Hematopoietic multipotent progenitor cell treated with erythropoietin and hydrocortisone succinate and interleukin-3 and kit ligand, for 6 days (in vitro differentiated cells): ENCODE measurements at regions not wholly inside any gene's neighbourhood (a gene's known extent, or its start where the extent isn't known, plus 50 kb on each side); places are given as distances from the start of the nearest gene placed in this dataset.
A peak's percentile ranks its signal among the peaks of the same experiment; 100 is the strongest.

Source experiments
- DNase-seq: peaks from one replicate; pipeline ENCODE4 v3.0.0-alpha.2; 2015

DNA sequence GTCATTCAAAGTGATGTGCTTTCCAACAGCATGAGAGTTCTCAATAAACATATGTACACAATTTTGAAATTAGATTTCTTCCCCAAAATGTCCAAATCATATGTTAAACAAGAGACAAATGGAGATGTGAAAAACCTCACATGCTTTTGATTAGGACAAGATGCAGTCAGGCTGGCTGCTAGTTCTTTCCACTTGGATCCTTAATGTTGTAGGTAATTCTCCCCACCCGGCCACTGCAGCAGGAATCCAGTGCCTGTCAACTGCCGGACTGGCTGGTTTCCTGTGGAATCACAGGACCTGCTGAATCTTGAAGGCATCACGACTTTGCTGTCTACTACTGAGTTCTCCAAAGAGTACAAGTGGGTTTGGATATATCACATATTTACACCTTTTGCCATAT is 138.6 kb upstream of the AKR1E2 start:
- no peak for DNase-seq

DNA sequence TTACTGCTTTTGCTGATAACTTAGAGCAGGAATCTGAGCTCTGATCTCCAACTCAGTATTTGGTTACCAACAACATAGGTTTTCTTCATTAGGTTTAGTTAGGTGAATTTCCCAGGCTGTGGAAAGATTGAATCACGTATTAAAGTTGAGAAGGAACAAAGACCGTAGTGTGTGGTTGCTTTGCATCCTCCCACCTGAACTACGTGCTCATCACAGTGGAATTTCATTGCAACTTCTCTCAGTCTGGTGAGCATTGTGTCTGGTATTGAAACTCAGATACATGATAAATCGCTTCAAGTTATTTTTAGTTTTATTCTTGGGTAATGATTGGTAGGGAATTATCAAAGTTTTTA is 139.4 kb upstream of the AKR1E2 start:
- no peak for DNase-seq

DNA sequence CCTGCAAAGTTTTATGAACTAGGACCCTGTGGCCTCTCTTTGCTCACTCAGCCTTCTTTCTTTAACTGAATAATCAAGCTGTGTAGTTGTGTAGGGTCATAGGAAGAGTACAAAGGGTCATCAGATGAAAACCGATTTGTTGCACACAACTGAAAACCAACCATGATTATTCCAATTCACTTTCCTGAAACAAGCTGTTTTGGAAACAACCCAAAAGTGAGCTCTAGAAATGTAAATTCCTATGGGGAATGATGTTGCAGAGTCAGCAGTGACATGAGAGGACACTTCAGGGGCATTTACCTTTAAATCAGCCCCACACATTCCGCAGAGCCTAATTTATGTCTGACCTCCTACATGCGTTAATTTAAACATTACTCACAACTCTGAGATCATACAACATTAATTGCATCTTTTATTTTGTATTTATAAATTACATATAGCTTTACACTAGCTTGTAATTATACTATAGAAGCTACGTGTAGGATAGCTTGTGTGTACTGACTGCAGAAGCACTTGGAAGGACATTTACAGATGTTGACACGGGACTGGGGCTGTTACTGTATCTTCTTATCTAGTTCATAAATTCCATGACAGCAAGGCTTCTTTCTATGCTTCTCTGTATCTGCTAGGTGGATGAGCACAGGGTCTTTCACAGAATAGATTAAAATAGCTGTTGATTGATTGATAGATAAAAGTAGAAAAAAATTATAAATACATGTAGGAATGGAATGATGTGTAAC is 139.9 kb upstream of the AKR1E2 start:
- DNase-seq: no peak

DNA sequence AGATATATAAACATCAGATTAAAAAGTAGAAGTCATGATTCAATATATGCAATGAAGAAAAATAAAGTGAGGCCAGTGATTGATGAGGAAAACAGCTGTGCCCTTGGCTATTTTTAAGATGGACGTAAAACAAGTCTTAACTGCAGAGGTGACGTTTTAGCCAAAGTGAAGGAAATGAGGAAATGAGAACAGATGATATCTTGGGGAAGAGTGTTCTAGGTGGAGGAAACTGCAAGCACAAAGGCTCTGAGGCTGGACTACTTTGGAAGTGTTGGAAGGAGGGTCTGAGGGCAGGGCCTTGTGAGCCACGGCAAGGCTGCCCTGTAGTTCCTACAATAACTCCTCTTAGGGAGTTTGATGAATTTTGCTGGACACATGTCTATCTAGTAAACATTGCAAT is 140.5 kb upstream of the AKR1E2 start:
- DNase-seq: no peak

DNA sequence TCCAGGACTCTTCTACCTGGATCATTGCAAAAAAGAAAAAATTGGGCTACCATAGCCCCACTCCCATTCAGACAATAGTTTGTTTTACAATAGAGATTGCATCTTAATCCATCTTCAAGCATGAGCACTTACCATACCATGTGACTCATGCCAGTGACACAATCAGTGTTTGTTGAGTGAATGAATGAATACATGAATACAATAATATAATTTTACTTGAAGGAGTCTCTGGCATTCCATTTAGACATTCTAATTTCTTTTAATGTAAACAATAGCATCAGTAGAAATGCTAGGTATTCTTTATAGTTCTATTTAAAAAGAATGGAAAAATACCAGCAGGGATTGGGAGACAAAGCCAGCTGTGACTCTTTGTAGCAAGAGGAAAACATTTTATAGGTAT is 141.6 kb upstream of the AKR1E2 start:
- no peak for DNase-seq

DNA sequence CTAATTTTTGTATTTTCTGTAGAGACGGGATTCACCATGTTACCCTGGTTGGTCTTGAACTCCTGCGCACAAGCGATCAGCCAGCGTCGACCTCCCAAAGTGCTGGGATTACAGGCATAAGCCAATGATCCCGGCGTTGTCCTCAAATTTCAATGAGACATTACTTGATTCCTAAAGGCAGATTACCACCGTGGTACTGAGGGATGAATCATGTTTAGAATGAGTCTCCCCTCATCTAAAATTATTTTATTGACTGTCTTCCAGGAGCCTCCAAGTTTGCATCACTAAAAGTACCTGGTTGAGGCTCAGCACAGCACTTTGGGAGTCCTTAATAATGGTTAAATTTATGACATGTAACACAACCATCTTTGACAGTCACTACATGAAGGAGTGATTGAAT is 142.2 kb upstream of the AKR1E2 start:
- DNase-seq: no peak

DNA sequence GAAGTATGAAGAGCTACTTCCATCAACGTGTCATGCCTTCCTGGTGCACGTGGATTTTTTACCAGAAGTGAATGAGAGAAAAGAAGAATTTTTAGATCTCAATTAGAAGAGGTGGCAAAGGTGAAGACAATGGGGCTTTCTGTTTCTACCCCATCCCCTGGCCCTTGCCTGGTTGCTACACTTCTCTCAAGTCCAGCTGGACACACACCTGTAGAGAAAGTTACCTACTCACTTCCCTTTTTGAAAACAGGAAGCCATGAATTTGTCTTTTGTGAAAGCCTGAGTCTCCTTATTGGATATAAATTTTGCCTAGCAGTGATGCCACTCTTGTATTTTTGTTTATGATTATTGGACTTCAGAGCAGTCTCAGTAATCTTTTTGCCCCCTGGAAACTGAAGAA is 142.9 kb upstream of the AKR1E2 start:
- DNase-seq: no peak

DNA sequence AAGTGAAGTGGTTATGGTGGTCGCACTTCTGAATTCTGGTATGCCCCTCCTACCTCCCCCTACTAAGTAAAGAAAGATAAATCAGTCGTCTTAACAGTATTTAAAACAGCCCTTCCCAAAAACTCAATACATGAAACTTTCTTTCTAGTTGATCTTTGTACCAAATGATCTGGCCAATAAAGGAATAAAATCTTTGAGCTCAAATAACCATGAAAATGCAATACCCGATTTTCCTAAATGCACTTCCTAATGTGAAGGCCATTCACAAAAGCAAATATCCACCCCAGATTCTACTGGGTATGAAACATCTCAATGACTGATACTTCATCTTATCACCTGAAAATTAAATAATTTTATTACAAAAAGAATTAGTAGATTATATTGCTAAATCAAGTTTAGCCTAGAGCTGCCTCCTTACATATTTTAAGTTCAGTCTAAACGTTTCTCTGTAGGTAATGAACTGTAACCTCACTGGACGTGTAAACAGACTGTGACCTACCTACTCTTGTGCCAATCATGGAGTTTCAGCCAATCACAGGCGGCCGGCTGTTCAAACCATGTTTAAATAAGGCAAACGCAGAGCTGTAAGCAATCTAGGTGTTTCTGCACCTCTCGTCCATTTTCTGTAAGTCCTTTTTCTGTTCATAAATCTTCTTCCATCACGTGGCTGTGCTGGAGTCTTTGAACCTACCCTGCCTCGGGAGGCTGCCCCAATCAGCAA is 146.9 kb upstream of the AKR1E2 start:
- no peak for DNase-seq

DNA sequence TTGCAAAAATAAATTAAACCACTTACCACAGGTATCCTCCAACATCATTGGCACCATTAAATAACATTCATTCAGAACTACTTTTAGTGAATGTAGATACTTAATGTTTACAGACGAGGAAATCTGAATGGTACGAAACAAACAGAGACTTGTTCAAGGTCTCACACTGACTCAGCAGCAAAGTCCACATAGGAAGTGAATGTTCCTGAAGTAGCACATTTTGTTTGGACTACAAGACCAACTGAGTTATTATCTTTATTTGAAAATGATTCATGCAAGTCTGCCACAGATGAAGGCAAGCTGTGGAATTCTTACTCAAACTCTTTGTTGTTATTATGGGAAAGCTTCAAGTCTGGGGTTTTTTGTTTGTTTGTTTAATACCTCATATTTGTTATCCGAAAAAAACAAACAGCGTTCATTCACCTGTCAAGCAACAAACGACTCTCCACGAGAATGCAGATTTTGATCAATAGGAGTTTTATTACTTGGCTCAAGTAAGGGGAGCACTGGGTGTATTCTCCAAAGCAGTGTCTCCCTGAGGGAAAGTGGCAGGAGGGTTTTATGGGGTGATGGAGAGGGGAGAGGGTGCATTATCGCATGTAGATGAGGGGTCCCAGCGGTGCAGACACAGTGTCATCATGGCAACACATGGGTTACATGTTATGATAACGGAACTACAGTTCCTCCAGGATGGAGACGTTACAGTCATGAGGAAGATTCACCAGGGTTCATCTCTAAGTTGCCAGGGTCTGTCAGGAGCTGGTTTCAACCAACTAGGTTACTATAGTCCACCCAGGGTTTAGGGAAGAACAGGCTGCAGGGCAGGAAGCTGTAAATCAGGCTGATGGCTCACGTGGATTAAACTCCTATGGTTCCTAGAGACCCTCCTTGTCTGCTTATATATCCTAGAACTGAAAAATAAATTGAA is 147.7 kb upstream of the AKR1E2 start:
- no peak for DNase-seq

DNA sequence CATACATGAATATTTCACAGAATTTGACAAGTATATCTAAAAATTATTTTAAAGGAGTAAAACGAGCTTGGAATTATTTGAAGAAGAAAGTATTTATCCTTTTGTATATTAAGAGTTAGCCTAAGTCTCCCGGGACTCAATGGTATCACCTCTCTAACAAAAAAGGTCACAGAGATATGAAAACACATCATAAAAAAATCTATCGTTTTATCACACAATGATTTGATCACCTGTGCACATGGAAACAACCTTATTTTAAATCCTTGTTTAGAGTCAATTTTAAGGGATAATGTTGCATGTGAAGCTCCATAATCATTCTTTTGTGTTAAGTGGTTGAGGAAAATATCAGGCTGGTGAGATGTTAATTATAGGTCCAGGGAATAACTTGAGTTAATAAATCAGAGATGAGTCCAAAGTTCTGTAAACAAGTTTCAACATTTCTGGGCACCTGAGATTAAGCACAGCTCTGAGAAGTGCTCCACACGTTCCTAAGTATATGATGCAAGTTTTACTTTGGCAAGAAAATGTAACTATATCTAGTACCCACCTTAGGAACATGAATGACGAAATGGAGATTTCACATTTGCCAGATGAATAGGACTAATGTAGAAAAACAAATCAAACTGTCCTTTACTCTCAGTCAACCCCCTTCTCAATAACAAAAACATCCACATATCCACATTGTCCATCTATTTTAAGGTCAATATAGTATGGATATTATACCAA is 148.5 kb upstream of the AKR1E2 start:
- no peak for DNase-seq

DNA sequence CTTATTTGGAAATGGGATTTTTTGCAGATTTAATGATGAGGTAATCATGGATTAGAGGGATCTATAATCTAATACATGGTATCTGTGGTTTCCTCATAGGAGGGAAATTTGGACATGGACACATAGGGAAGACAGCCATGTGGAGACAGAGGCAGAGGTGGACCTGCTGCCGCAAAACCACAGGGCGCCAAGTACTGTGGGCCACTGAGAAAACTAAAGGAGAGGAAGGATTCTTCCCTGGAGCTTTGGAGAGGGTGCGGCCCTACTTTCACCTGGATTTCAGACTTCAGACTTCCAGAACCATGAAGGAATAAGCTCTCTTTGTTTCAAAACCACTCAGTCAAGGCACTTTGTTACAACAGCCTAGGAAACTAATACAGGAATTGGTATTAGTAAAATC is 149.4 kb upstream of the AKR1E2 start:
- no peak for DNase-seq

DNA sequence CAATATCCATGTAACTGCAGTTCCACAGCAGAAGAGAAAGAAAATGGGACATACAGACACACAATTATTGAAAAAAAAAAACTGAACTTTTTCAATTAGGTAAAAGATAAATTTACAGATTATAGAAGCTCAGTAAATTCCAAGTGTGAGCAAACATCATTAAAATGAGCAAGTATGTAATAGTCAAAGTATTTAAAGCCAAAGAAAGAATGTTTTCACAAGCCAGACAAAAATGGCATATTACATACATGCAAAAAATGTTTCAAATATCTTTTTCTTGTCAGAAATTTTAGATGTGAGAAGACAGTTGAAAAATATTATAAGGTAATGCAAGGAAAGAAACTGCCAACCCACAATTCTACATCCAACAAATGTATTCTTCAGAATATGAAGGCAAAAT is 150.2 kb upstream of the AKR1E2 start:
- DNase-seq: no peak

DNA sequence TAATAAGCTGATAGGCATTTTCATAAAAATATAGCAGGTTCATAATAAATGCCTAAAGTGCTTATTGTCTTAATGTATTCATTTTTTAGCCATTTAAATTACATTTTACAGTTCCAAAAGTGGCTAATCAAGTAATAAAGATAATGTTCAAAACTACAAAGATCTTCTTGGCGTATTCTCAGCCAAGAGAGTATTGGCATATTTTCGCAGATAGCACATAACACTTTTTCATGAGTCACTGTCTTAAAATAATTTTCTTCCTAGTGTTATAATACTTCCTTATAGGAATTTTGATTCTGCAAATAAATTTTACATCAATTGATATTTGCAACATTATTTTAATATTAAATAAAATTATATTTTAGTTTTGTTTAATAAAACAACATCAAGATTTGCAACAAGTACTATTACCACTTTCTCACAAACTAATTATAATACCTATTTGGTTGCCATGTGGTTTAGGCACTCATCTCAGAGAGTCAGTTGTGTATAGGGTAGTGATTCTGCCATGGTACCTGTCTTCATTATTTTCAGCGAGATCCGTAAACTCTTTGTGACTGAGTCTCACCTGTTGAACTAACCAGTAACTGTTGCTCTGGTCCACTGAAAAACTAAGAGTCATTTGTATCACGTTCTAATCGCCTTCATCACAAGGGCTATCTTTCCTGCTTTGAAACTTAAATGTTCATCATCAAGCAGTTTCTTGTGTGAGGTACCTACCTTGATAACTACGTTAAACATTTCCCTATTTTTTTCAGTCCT is 152.5 kb upstream of the AKR1E2 start:
- DNase-seq: no peak

DNA sequence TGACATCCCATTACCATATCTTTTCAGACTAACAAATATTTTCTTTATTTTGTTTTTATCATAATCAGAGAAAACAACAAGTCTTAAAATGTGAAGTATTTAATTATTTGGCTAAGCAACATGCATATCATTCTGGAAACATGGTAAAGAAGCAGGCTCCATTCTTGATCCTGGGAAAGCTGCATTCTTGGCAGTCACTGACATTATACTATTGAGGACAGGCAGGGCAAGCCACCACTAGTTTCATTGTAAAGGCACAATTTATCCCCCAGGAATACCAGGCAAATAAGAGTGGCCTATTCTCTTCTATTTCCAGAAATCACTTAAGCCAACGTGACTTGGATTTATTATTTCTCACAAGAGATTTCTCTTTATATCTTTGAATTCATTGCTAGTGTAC is 153.8 kb upstream of the AKR1E2 start:
- no peak for DNase-seq

DNA sequence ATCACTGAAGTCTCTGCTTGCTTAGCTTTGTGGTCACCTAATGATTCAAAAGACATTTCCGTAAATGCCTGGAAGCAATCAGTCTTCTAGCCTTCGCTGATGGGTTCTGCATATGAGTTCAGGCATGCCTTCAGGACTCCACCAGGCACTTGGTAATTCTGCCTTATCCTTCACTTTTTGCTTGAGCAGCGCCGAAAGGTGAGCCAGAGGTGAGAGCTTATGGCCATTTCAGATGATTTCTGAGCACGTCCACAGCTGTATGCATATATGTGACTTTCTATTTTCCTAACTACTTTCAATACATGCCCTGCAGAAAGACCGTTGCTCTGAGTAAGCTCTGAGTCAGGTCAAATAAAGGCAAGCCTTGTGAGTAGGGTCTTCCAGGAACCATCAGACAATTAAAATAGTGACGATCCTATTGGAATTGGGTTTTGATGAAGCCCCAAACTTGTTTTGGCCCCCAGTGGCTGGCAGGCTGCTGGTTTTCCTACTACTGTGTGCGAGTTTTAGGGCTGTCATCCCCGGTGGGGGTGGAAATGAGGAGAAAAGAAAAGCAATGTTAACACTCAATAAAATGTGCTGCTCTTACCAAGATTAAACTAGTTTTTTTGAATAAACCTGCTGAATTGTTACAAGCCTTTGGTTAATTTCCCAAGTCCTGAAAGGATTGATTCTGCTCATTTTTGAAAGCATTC is 154.4 kb upstream of the AKR1E2 start:
- DNase-seq: no peak

DNA sequence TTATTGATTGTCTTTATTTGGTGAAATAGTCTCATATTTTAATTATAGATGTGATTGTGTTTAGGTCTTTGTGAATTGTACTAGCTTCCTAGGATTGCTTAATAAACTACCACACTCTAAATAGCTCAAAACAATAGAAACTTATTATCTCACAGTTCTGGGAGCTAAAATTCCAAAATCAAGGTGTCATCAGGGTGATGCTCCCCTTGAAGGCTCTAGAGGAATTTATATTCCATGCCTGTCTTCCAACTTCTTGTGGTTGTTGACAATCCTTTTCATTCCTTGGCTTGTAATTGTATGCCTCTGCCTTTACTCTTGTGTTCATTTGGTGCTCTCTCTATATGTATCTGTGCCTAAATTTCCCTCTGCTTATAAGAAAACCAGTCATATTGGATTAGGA is 155.3 kb upstream of the AKR1E2 start:
- DNase-seq: no peak

DNA sequence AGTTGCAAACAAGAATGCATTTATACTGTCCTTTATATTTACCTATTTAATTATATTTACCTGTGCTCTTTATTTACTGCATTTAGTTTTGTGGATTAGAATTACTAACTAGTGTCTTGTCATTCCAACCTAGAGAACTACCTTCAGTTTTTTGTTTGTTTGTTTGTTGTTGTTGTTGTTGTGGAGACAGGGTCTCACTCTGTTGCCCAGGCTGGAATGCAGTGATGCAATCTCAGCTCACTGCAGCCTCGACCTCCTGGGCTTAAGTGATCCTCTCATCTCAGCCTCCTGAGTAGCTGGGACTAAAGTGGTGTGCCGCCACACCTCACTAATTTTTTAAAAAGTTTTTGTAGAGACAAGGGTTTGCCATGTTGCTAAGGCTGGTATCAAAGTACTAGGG is 156.4 kb upstream of the AKR1E2 start:
- no peak for DNase-seq

DNA sequence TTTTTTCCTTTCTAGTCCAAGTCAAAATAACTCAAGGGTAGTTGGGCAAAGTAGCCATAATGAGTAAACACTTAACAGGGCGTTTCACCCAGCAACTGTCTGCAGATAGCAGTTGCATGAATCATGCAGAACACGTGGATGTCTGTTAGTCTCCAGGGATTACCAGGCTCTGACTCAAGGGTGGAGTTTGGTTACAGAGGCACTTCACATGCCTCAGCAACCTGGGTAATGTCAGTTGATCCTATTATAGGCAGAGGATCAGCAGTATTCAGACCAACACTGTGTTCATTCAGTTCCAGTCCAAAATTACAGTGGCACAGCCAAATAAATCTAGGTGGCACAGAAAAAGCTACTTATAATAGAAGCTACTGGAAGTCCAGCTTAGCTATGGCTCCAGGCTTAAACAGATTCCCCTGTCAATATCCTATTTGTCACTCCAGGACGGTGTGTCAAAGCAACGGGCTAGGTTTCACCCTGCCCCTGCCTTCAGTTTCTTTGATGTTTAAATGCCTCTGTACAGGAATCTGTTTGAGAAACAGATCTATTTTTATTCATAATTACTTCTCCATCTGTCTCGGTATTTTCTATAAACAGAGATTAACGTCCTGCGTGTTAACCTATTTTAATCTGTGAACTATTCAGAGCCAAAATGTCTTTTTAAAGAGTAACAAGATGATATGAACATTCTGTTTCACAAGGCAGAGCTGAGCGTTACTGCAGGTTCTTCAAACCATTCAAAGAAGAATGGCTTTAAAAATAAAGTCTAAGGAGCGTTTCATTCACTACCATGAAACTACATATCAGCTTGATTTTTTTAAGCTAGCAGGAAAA is 162.6 kb upstream of the AKR1E2 start:
- DNase-seq: peak; percentile 69

DNA sequence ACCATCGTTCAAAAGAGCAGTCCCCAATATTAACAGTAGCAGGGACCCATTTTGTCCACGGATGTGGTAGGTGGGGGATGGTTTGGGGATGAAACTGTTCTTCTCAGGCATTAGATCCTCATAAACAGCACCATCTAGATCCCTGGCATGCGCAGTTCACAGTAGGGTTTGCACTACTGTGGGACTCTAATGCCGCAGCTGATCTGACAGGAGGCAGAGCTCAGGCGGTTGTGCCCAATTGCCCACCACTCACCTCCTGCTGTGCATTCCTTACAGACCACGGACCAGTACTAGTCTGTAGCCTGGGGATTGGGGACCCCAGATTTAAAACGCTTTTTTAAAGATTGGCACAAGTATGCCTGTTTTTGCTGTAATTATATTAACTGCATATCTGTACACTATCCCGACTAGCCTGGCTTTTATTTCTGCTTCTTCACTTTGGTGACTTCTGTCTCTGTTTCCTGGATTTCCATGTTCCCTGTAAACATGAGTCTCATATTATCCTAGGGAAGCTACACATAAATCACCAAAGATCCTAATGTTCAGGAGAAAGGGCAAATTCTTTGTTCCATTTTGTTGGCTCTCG is 163.3 kb upstream of the AKR1E2 start:
- DNase-seq: no peak

DNA sequence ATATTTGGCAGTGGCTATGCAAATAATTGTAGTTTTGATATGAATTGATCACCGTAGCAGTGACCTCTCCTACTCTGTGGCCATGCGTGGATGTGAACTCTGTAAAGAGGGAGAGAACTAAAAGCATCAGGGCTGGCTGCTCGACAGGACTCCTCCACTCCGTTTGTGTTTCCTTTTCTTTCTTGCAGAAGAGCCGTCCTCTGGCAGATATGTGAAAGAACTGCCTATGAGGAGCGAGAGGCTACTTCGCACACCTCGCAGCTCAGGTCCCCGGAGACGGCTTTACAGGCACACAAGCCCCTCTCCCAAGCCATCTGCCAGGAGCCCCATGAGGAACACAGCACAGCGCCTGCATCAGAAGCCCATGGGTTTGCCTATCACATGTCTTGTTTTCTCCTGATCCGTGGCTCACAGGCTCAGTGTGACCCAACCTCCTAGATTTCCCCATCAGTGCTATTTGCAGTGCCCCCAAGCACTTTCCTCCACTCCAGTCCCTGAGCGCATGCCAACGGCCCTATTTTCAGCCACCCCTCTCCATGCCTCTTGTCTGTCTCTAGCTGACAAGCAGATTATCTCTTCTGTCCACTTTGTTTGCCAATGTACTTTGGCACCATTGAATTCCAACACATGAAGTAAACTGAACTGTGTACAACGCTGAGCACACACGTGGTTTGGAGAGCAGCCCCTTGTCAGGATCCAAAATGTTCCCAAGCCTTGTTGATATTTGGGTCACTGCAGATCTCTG is 164.3 kb upstream of the AKR1E2 start:
- DNase-seq: no peak
